HCT116 (cell line): ENCODE measurements at regions not wholly inside any gene's neighbourhood (a gene's known extent, or its start where the extent isn't known, plus 50 kb on each side); places are given as distances from the start of the nearest gene placed in this dataset.

ENCODE experiments used
- EZH2 ChIP-seq: fragments of 200-600 bp; sonication (generic); IDR thresholded peaks from 2 replicates; pipeline ENCODE4 v1.6.1; 2017; ENCODE audit warnings: antibody characterized with exemption, mixed run types
- EZH2phosphoT487 ChIP-seq: fragments of 200-600 bp; IDR thresholded peaks from 2 replicates; pipeline ENCODE4 v1.6.1; 2018; ENCODE audit warnings: antibody characterized with exemption, borderline replicate concordance
- POLR2A ChIP-seq: IDR thresholded peaks from 2 replicates; pipeline ENCODE4 v1.7.0; 2011; ENCODE audit warnings: borderline replicate concordance; ENCODE audit not compliant: insufficient read depth, insufficient read length; ENCODE audit errors: extremely low read depth
- POLR2AphosphoS5 ChIP-seq: IDR thresholded peaks from 2 replicates; pipeline ENCODE4 v1.6.1; 2011; ENCODE audit warnings: mild to moderate bottlenecking, low read depth, low read length, moderate library complexity
- RAD21 ChIP-seq: IDR thresholded peaks from 2 replicates; pipeline ENCODE4 v1.6.1; 2012; ENCODE audit warnings: low read depth, mild to moderate bottlenecking
- SIN3A ChIP-seq: IDR thresholded peaks from 2 replicates; pipeline ENCODE4 v1.6.1; 2012; ENCODE audit warnings: low read depth
- YY1 ChIP-seq: IDR thresholded peaks from 2 replicates; pipeline ENCODE4 v1.6.1; 2011; ENCODE audit warnings: low read length, low read depth, moderate library complexity, mild to moderate bottlenecking; ENCODE audit not compliant: insufficient replicate concordance; ENCODE audit errors: extremely low read depth
- TF ChIP-seq, protein P1 (sequence below), 3 experiments: fragments of 200-600 bp in 1 of 3; sonication (generic) in 1 of 3; IDR thresholded peaks in 2 of 3; conservative IDR thresholded peaks in 1 of 3; 2 replicates each; pipeline ENCODE4 v1.5.1; 2012 to 2017; ENCODE audit warnings: low read depth in 2 of 3, low read length in 2 of 3, antibody characterized with exemption in 1 of 3, borderline replicate concordance in 1 of 3, control low read depth in 1 of 3, mild to moderate bottlenecking in 1 of 3, mixed read lengths in 1 of 3, mixed run types in 1 of 3, moderate library complexity in 1 of 3; ENCODE audit not compliant: insufficient read depth in 1 of 3

DNA sequence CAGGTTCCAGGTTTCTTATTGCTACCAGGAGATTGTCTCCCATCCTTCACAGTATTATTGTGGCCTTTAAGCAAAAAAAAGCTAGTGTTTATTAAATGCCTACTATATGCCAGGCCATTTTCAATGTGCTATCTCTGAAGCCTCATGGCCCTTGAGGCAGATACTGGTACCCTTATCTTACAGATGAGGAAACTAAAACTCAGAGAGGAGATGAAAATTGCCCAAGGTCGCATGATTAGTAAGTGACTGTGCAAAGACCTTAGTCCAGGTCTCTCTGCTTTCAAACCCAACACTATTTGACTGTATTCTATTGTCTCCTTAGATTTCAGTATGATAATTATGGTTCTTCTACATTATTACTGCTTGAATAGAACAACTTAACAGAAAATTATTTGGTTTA, 717.9 kb upstream of the AMOT start:
- TF ChIP-seq, protein P1, sequence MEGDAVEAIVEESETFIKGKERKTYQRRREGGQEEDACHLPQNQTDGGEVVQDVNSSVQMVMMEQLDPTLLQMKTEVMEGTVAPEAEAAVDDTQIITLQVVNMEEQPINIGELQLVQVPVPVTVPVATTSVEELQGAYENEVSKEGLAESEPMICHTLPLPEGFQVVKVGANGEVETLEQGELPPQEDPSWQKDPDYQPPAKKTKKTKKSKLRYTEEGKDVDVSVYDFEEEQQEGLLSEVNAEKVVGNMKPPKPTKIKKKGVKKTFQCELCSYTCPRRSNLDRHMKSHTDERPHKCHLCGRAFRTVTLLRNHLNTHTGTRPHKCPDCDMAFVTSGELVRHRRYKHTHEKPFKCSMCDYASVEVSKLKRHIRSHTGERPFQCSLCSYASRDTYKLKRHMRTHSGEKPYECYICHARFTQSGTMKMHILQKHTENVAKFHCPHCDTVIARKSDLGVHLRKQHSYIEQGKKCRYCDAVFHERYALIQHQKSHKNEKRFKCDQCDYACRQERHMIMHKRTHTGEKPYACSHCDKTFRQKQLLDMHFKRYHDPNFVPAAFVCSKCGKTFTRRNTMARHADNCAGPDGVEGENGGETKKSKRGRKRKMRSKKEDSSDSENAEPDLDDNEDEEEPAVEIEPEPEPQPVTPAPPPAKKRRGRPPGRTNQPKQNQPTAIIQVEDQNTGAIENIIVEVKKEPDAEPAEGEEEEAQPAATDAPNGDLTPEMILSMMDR (IDR thresholded peaks at IDR 0.05 in 2 of 3, conservative IDR thresholded peaks at IDR 0.05 in 1 of 3; ENCODE audit: borderline replicate concordance in 1 of 3, insufficient read depth in 1 of 3, low read depth in 2 of 3, low read length in 2 of 3): no peak
- TF ChIP-seq YY1: no peak
- TF ChIP-seq POLR2AphosphoS5: no peak
- TF ChIP-seq SIN3A: no peak
- TF ChIP-seq POLR2A: no peak
- no peak for TF ChIP-seq EZH2phosphoT487
- no peak for TF ChIP-seq EZH2
- TF ChIP-seq RAD21: no peak
